Thyroid gland (tissue), 4 donors: ENCODE measurements at regions not wholly inside any gene's neighbourhood (a gene's known extent, or its start where the extent isn't known, plus 50 kb on each side); places are given as distances from the start of the nearest gene placed in this dataset.

Experiments used
- DNase-seq, 2 donors: peaks; one replicate each; pipeline ENCODE4 v3.0.0-alpha.2; 2019
- H3K27ac ChIP-seq, 3 donors: fragments of 200-600 bp; sonication (generic); 1 replicate in 2 of 3; 2 replicates in 1 of 3; pipeline ENCODE4 v1.5.1; 2016 to 2019; ENCODE audit warnings: mild to moderate bottlenecking in 1 of 3, moderate library complexity in 1 of 3
- H3K27me3 ChIP-seq: fragments of 200-600 bp; sonication (generic); one replicate; pipeline ENCODE4 v1.5.1; 2019
- H3K36me3 ChIP-seq, 2 donors: fragments of 200-600 bp; sonication (generic); one replicate each; pipeline ENCODE4 v1.5.1; 2016 to 2019
- H3K4me1 ChIP-seq, 2 donors: fragments of 200-600 bp; sonication (generic); one replicate each; pipeline ENCODE4 v1.5.1; 2017 to 2019
- H3K4me3 ChIP-seq, 3 donors: fragments of 200-600 bp; sonication (generic); replicated peaks in 1 of 3; 1 replicate in 2 of 3; 2 replicates in 1 of 3; pipeline ENCODE4 v1.5.1; 2016; ENCODE audit warnings: mild to moderate bottlenecking in 1 of 3
- H3K9me3 ChIP-seq: fragments of 200-600 bp; sonication (generic); one replicate; pipeline ENCODE4 v1.5.1; 2017
- CTCF ChIP-seq, 6 experiments: fragments of 200-600 bp in 3 of 6; fragments of 450-650 bp in 3 of 6; sonication (generic) in 3 of 6; IDR thresholded peaks; one replicate each; pipeline ENCODE4 v1.5.1; 2016 to 2019; ENCODE audit warnings: antibody characterized with exemption in 6 of 6, mild to moderate bottlenecking in 2 of 6, inconsistent platforms in 1 of 6, moderate library complexity in 1 of 6
- POLR2A ChIP-seq, 2 donors: fragments of 450-650 bp; IDR thresholded peaks; one replicate each; pipeline ENCODE4 v1.6.1; 2017; ENCODE audit warnings: antibody characterized with exemption in 2 of 2, mild to moderate bottlenecking in 2 of 2, moderate library complexity in 1 of 2
- WGBS, 2 donors: methylation state at CpG; one replicate each; pipeline ENCODE4 v1.1.5; 2017; 5-methylcytosine and 5-hydroxymethylcytosine counted together
- intact Hi-C: fragments of 100-400 bp; cut with DNase I; formaldehyde crosslinking; loops from one replicate; pipeline ENCODE4 v1.15.1; 2023

- Histone ChIP-seq H3K4me3 (no peak overlapping the region), H3K9me3 (no peaks in the 10 kb centered on the region), H3K36me3 (no peaks in the 10 kb centered on the region), H3K4me1 (no peaks in the 10 kb centered on the region), H3K27ac (no peak overlapping the region), H3K27me3 (no peaks in the 10 kb centered on the region)
- TF ChIP-seq CTCF (IDR thresholded peaks at IDR 0.05) (no peak), POLR2A (IDR thresholded peaks at IDR 0.05) (no peak)
- WGBS, 2 donors, result 60 to 61% methylated on average over 2 of the region's 2 CpGs
- no peak for DNase-seq
- intact Hi-C loops, result no loop called here
These were observed 250.3 kb upstream of the FAM47A start for GRCh38 chrX:34382416-34382815.

- Histone ChIP-seq H3K4me1 (no peaks in the 10 kb centered on the region), H3K36me3 (no peaks in the 10 kb centered on the region), H3K4me3 (no peak overlapping the region), H3K27ac (no peak overlapping the region), H3K9me3 (no peaks in the 10 kb centered on the region), H3K27me3 (no peaks in the 10 kb centered on the region)
- TF ChIP-seq CTCF (IDR thresholded peaks at IDR 0.05), result no peak
- TF ChIP-seq POLR2A (IDR thresholded peaks at IDR 0.05), result no peak
- intact Hi-C loops, result no loop called here
- no peak for DNase-seq
- 86 to 93% methylated on average over 2 of the region's 2 CpGs for WGBS, 2 donors
These were observed 249.1 kb upstream of the FAM47A start for GRCh38 chrX:34381241-34381640.

DNA sequence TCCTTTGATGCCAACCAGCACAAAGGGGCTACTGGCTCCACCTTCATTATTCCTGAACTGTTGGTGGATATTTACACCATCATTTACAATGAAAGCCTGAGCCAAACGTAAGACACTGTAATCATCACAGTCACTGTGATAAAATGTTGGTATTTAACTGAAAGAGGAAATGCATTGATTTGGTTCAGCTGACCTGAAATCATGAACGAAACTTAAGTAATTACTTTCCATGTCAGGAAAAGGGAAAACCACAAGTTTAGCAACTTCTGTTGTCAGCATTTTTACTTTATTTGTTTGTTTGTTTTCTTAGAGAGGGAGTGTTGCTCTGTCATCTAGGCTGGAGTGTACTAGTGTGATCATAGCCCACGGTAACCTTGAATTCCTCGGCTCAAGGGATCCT, 247.8 kb upstream of the FAM47A start:
- DNase-seq, result no peak
- Histone ChIP-seq H3K4me3 (no peak overlapping the region), H3K9me3 (no peaks in the 10 kb centered on the region), H3K36me3 (no peaks in the 10 kb centered on the region), H3K27ac (no peak overlapping the region), H3K27me3 (no peaks in the 10 kb centered on the region), H3K4me1 (no peaks in the 10 kb centered on the region)
- 57 to 60% methylated on average over 4 of the region's 4 CpGs for WGBS, 2 donors
- intact Hi-C loops, result no loop called here
- TF ChIP-seq CTCF (IDR thresholded peaks at IDR 0.05) (no peak), POLR2A (IDR thresholded peaks at IDR 0.05) (no peak)

DNA sequence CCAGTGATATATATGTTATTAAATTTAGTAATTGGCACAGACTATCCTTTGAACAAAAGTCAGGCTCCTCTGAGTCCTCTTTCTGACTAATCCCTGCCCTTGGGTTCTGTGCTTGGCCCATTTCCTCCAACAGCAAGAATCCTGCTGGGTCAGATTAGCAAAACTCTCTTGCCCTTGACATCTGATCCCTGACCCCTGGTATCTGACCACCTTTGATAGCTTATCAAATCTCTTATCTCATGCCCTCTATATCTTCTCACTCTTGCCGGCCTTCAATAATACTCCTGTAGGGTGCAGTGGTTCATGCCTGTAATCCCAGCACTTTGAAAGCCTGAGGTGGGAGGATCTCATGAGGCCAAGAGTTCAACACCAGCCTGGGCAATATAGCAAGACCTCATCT, 245.5 kb upstream of the FAM47A start:
- intact Hi-C loops, result no loop called here
- H3K9me3 ChIP-seq, result no peaks in the 10 kb centered on the region
- H3K4me3 ChIP-seq, result no peak overlapping the region
- no peaks in the 10 kb centered on the region for H3K36me3 ChIP-seq
- no peak for TF ChIP-seq POLR2A (IDR thresholded peaks at IDR 0.05)
- TF ChIP-seq CTCF (IDR thresholded peaks at IDR 0.05), result no peak
- WGBS, 2 donors, result 33 to 88% methylated on average over 1 of the region's 1 CpG
- H3K27me3 ChIP-seq, result no peaks in the 10 kb centered on the region
- DNase-seq, result no peak
- no peak overlapping the region for H3K27ac ChIP-seq
- no peaks in the 10 kb centered on the region for H3K4me1 ChIP-seq

DNA sequence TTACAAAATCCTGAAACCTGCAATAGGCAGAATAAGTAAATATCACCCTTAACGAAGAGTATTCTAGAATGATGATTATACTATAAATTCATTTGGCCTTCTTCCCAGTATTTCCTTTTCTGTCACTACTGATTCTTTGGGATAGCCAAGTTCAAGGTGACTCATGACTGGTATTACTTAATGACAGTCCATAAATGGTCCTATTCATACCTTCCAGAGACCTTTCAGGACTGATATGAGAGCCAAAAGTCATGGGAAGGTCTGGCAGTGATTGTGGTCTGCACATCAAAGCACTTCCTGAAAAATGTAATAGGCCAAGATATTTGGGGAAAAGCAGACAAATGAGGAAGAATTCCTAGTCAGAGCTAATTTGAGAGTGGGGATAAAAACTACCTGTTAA, 239.6 kb upstream of the FAM47A start:
- 63 to 64% methylated on average over 1 of the region's 1 CpG for WGBS, 2 donors
- DNase-seq, result no peak
- H3K27ac ChIP-seq, result no peak overlapping the region
- TF ChIP-seq CTCF (IDR thresholded peaks at IDR 0.05) (no peak), POLR2A (IDR thresholded peaks at IDR 0.05) (no peak)
- H3K9me3 ChIP-seq, result no peaks in the 10 kb centered on the region
- H3K4me1 ChIP-seq, result no peaks in the 10 kb centered on the region
- H3K4me3 ChIP-seq, result no peak overlapping the region
- H3K27me3 ChIP-seq, result no peaks in the 10 kb centered on the region
- no peaks in the 10 kb centered on the region for H3K36me3 ChIP-seq
- intact Hi-C loops, result no loop called here
